HepG2 (cell line): ENCODE measurements at regions not wholly inside any gene's neighbourhood (a gene's known extent, or its start where the extent isn't known, plus 50 kb on each side); places are given as distances from the start of the nearest gene placed in this dataset.
"Not testable (repeated sequence)": the region's sequence is repeated elsewhere in the genome, so short reads cannot be mapped to it uniquely, and the experiment has no call there.

Experiments
- ATAC-seq: fragments of 200-7000 bp; cut with Tn5 transposase; 3 replicates; pipeline ENCODE4 v1.9.1; 2020; ENCODE audit warnings: mild to moderate bottlenecking, moderate library complexity
- BruUV-seq: library from RNA; stranded (reverse); fragments of 400-500 nt; replicated peaks from 2 replicates; lab custom pipeline; 2021; lab: Mats Ljungman, UMichigan
- CTCF ChIA-PET: fragments of 300-600 bp; formaldehyde crosslinking; extraction: SDS; loops from one replicate; lab custom pipeline; 2021; ENCODE audit warnings: low total read pairs, inconsistent platforms, low intra/inter-chr PET ratio; lab: Yijun Ruan, JAX
- POLR2A ChIA-PET: fragments of 350-600 bp; sonication (Branson Sonifier 250); formaldehyde crosslinking; loops from one replicate; lab custom pipeline; 2020; ENCODE audit warnings: antibody characterized with exemption, inconsistent platforms; lab: Yijun Ruan, JAX
- DNase-seq: peaks from one replicate; pipeline ENCODE4 v3.0.0-alpha.2; 2015; ENCODE audit warnings: low spot score
- FAIRE-seq: peaks from 3 replicates; lab custom pipeline; 2011; peaks lifted over from hg19 to GRCh38; lab: Jason Lieb, UNC
- H2AFZ ChIP-seq: one replicate; pipeline ENCODE4 v1.6.1; 2011; ENCODE audit warnings: low read length, inconsistent platforms
- H3K27ac ChIP-seq: fragments of 300-600 bp; 3 replicates; pipeline ENCODE4 v1.8.0; 2011; ENCODE audit warnings: mixed run types, mild to moderate bottlenecking, mixed read lengths, low read length, inconsistent platforms; ENCODE audit not compliant: insufficient read depth; ENCODE audit errors: extremely low read length
- H3K27me3 ChIP-seq, 2 experiments: fragments of 200-600 bp in 1 of 2; 2 replicates in 1 of 2; 3 replicates in 1 of 2; pipeline versions ENCODE4 v1.6.0 to v1.8.0; 2011; ENCODE audit warnings: low read length in 2 of 2, mild to moderate bottlenecking in 2 of 2, moderate library complexity in 2 of 2, inconsistent platforms in 1 of 2; ENCODE audit not compliant: insufficient read depth in 2 of 2, control insufficient read depth in 1 of 2
- H3K36me3 ChIP-seq, 2 experiments: fragments of 200-600 bp in 1 of 2; replicated peaks in 1 of 2; 2 replicates in 1 of 2; 3 replicates in 1 of 2; pipeline versions ENCODE4 v1.5.1 to v1.8.0; 2011; ENCODE audit warnings: low read length in 2 of 2, inconsistent platforms in 1 of 2; ENCODE audit not compliant: insufficient read depth in 2 of 2, control insufficient read depth in 1 of 2
- H3K4me1 ChIP-seq: 2 replicates; pipeline ENCODE4 v1.5.1; 2012; ENCODE audit warnings: low read length, inconsistent platforms; ENCODE audit not compliant: insufficient read depth
- H3K4me2 ChIP-seq: 2 replicates; pipeline ENCODE4 v1.6.0; 2011; ENCODE audit warnings: low read depth, low read length, inconsistent platforms
- H3K4me3 ChIP-seq, 3 experiments: fragments of 200-600 bp in 1 of 3; sonication (generic), shearing (Covaris generic) in 1 of 3; replicated peaks in 1 of 3; 2 replicates each; pipeline ENCODE4 v1.5.1; 2011 to 2016; ENCODE audit warnings: low read length in 3 of 3, inconsistent platforms in 2 of 3, low read depth in 2 of 3, mild to moderate bottlenecking in 2 of 3, control low read depth in 1 of 3, mixed read lengths in 1 of 3; ENCODE audit not compliant: insufficient read depth in 1 of 3
- H3K79me2 ChIP-seq: one replicate; pipeline ENCODE4 v1.6.1; 2011; ENCODE audit warnings: low read length, inconsistent platforms; ENCODE audit not compliant: insufficient read depth
- H3K9ac ChIP-seq: 2 replicates; pipeline ENCODE4 v1.6.0; 2011; ENCODE audit warnings: mild to moderate bottlenecking, low read depth, low read length, inconsistent platforms; ENCODE audit not compliant: insufficient read depth
- H3K9me3 ChIP-seq: 2 replicates; pipeline ENCODE4 v1.5.1; 2012; ENCODE audit warnings: mild to moderate bottlenecking, low read length
- H4K20me1 ChIP-seq: 2 replicates; pipeline ENCODE4 v1.6.0; 2011; ENCODE audit warnings: inconsistent platforms, mild to moderate bottlenecking, low read length, moderate library complexity; ENCODE audit not compliant: insufficient read depth
- FIP1L1 ChIP-seq: fragments of 200-400 bp; formaldehyde crosslinking; IDR thresholded peaks from 2 replicates; pipeline ENCODE4 v1.6.1; 2018; ENCODE audit warnings: low read depth, mild to moderate bottlenecking, low read length, moderate library complexity, borderline replicate concordance; ENCODE audit not compliant: insufficient read depth
- FOSL1 ChIP-seq: sonication (generic); formaldehyde crosslinking; IDR thresholded peaks from 2 replicates; pipeline ENCODE4 v1.9.0; 2021; ENCODE audit warnings: missing genetic modification reagents, borderline replicate concordance
- FOXO1 ChIP-seq: sonication (generic); formaldehyde crosslinking; IDR thresholded peaks from 2 replicates; pipeline ENCODE4 v1.4.0; 2020; ENCODE audit warnings: missing genetic modification reagents
- KLF6 ChIP-seq: IDR thresholded peaks from 2 replicates; pipeline ENCODE4 v1.8.0; 2016; ENCODE audit warnings: missing biosample characterization, missing genetic modification reagents
- MED8 ChIP-seq: sonication (generic); formaldehyde crosslinking; IDR thresholded peaks from 2 replicates; pipeline ENCODE4 v1.8.1; 2023; ENCODE audit warnings: mild to moderate bottlenecking, missing genetic modification reagents; ENCODE audit not compliant: insufficient replicate concordance
- NBN ChIP-seq: fragments of 450-650 bp; conservative IDR thresholded peaks from 2 replicates; pipeline ENCODE4 v1.6.1; 2017
- RFX5 ChIP-seq: IDR thresholded peaks from 2 replicates; pipeline ENCODE4 v1.6.1; 2011; ENCODE audit warnings: low read depth, low read length, improper control_type of control experiment
- SIN3A ChIP-seq: IDR thresholded peaks from 2 replicates; pipeline ENCODE4 v1.6.1; 2011; ENCODE audit warnings: low read depth, mild to moderate bottlenecking, control low read depth, low read length, borderline replicate concordance
- TEF ChIP-seq: sonication (generic); formaldehyde crosslinking; IDR thresholded peaks from 2 replicates; pipeline ENCODE4 v1.5.0; 2020; ENCODE audit warnings: missing genetic modification reagents
- XBP1 ChIP-seq: sonication (generic); formaldehyde crosslinking; IDR thresholded peaks from 2 replicates; pipeline ENCODE4 v1.5.0; 2020; ENCODE audit warnings: missing genetic modification reagents
- ZNF124 ChIP-seq: sonication (generic); formaldehyde crosslinking; IDR thresholded peaks from 2 replicates; pipeline ENCODE4 v1.4.0; 2020; ENCODE audit warnings: missing genetic modification reagents
- ZNF143 ChIP-seq: sonication (generic); formaldehyde crosslinking; IDR thresholded peaks from 2 replicates; pipeline ENCODE4 v1.4.0; 2020; ENCODE audit warnings: missing genetic modification reagents
- ZNF264 ChIP-seq: sonication (generic); formaldehyde crosslinking; IDR thresholded peaks from 2 replicates; pipeline ENCODE4 v1.4.0; 2020; ENCODE audit warnings: missing genetic modification reagents
- ZNF839 ChIP-seq: sonication (generic); formaldehyde crosslinking; IDR thresholded peaks from 2 replicates; pipeline ENCODE4 v1.4.0; 2020; ENCODE audit warnings: missing genetic modification reagents, mild to moderate bottlenecking, borderline replicate concordance
- ZNF841 ChIP-seq: sonication (generic); formaldehyde crosslinking; IDR thresholded peaks from 2 replicates; pipeline ENCODE4 v1.8.1; 2023; ENCODE audit warnings: missing genetic modification reagents, borderline replicate concordance
- whole genome bisulfite sequencing: methylation state at CpG from one replicate; pipeline ENCODE4 v1.1.6; 2017; ENCODE audit warnings: low lambda C conversion rate; 5-methylcytosine and 5-hydroxymethylcytosine counted together
- in situ Hi-C: cut with HindIII; loops from 2 replicates; pipeline ENCODE4 v1.10.0; 2017; ENCODE audit warnings: low pct_unique_long_range_greater_than_20kb; ENCODE audit not compliant: extremely low pct_ligation_motif_present
- intact Hi-C: fragments of 100-400 bp; cut with micrococcal nuclease; formaldehyde crosslinking; loops from one replicate; pipeline ENCODE4 v1.10.0; 2022; ENCODE audit not compliant: unreplicated experiment
- TF ChIP-seq, protein P1 (sequence below): sonication (generic); IDR thresholded peaks from 2 replicates; pipeline ENCODE4 v1.6.1; 2016; ENCODE audit warnings: low read depth, borderline replicate concordance

DNA sequence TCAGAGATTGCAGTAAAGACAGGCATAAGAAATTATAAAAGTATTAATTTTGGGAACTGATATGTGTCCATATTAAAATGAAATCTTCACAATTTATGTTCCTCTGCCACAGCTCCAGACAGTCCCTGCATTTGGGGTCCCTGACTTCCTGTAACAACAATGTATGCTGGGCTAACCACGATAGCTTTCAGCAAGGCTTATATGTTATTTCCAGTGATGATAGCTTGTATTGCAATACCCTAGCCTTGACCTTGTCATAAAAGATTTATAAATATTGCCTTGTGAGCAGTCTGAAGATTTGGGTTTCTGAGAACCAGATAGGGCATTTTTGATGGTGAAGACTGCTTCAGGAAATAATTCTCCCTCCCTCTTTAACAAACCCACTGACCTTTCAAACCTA is 129.5 kb downstream of the PCDH10 start:
- Histone ChIP-seq H3K4me3 (no peak overlapping the region), H4K20me1 (no peaks in the 10 kb centered on the region), H3K9me3 (no peaks in the 10 kb centered on the region), H3K79me2 (no peaks in the 10 kb centered on the region), H3K36me3 (no peaks in the 10 kb centered on the region), H3K9ac (no peak overlapping the region), H3K4me2 (no peak overlapping the region), H3K27me3 (no peaks in the 10 kb centered on the region), H3K4me1 (no peaks in the 10 kb centered on the region), H2AFZ (no peak overlapping the region), H3K27ac (no peak overlapping the region)
- BruUV-seq = no TSS peak
- no peak for FAIRE-seq
- intact Hi-C loops = no loop called here
- in situ Hi-C loops = no loop called here
- no peak for TF ChIP-seq ZNF841 (CRISPR knock-in tag)
- no peak for TF ChIP-seq NBN
- no peak for TF ChIP-seq TEF (CRISPR knock-in tag)
- no peak for TF ChIP-seq XBP1 (CRISPR knock-in tag)
- no peak for TF ChIP-seq FOXO1 (CRISPR knock-in tag)
- no peak for TF ChIP-seq RFX5
- no peak for TF ChIP-seq ZNF264 (CRISPR knock-in tag)
- TF ChIP-seq, protein P1, sequence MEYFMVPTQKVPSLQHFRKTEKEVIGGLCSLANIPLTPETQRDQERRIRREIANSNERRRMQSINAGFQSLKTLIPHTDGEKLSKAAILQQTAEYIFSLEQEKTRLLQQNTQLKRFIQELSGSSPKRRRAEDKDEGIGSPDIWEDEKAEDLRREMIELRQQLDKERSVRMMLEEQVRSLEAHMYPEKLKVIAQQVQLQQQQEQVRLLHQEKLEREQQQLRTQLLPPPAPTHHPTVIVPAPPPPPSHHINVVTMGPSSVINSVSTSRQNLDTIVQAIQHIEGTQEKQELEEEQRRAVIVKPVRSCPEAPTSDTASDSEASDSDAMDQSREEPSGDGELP = no peak
- TF ChIP-seq SIN3A = no peak
- TF ChIP-seq KLF6 (CRISPR knock-in tag) = no peak
- no peak for TF ChIP-seq FOSL1 (CRISPR knock-in tag)
- no peak for TF ChIP-seq MED8
- TF ChIP-seq ZNF143 (CRISPR knock-in tag) = no peak
- no peak for TF ChIP-seq FIP1L1
- TF ChIP-seq ZNF124 (CRISPR knock-in tag) = no peak
- TF ChIP-seq ZNF839 = no peak
- POLR2A ChIA-PET = no interaction called here
- CTCF ChIA-PET = no interaction called here
- no peak for ATAC-seq
- no peak for DNase-seq
- WGBS = 0% methylated on average over 1 of the region's 1 CpG

- H3K79me2 ChIP-seq, in situ Hi-C loops, POLR2A ChIA-PET, DNase-seq, H3K9ac ChIP-seq, CTCF ChIA-PET, H2AFZ ChIP-seq, intact Hi-C loops, BruUV-seq, H3K9me3 ChIP-seq, H3K4me1 ChIP-seq, H3K36me3 ChIP-seq, H3K4me2 ChIP-seq, FAIRE-seq, ATAC-seq, H3K27me3 ChIP-seq, H3K4me3 ChIP-seq, H3K27ac ChIP-seq, H4K20me1 ChIP-seq: not testable (repeated sequence)
- 18% methylated on average over 4 of the region's 4 CpGs for WGBS
Measured at GRCh38 chr4:133277940-133278339, 128.8 kb downstream of the PCDH10 start.
